Hepatocyte (in vitro differentiated cells): ENCODE measurements at regions not wholly inside any gene's neighbourhood (a gene's known extent, or its start where the extent isn't known, plus 50 kb on each side); places are given as distances from the start of the nearest gene placed in this dataset.

Experiments
- CTCF ChIP-seq: fragments of 200-600 bp; sonication (generic); IDR thresholded peaks from 2 replicates; pipeline ENCODE4 v1.5.1; 2016; ENCODE audit warnings: antibody characterized with exemption, mild to moderate bottlenecking; ENCODE audit not compliant: poor library complexity
- EZH2 ChIP-seq: fragments of 200-600 bp; sonication (generic); IDR thresholded peaks from 2 replicates; pipeline ENCODE4 v1.6.1; 2016; ENCODE audit warnings: antibody characterized with exemption, mild to moderate bottlenecking, borderline replicate concordance
- EZH2phosphoT487 ChIP-seq: fragments of 200-600 bp; sonication (generic); IDR thresholded peaks from one replicate; pipeline ENCODE4 v1.6.1; 2018; ENCODE audit warnings: antibody characterized with exemption, mild to moderate bottlenecking, low read depth, moderate library complexity; ENCODE audit not compliant: unreplicated experiment, severe bottlenecking

GRCh38 chrX:39675619-39676018 lies 422.1 kb downstream of the BCOR start:
- no peak for TF ChIP-seq CTCF
- no peak for TF ChIP-seq EZH2phosphoT487
- TF ChIP-seq EZH2: no peak
